IMR-90 (cell line): ENCODE measurements at regions not wholly inside any gene's neighbourhood (a gene's known extent, or its start where the extent isn't known, plus 50 kb on each side); places are given as distances from the start of the nearest gene placed in this dataset.

Experiments
- ATAC-seq: fragments of 200-7000 bp; cut with Tn5 transposase; 2 replicates; pipeline ENCODE4 v1.9.1; 2020; ENCODE audit warnings: low read depth, mild to moderate bottlenecking, moderate library complexity
- BruUV-seq: library from RNA; stranded (reverse); fragments of 400-500 nt; replicated peaks from 2 replicates; lab custom pipeline; 2021; lab: Mats Ljungman, UMichigan
- CTCF ChIA-PET: fragments of 300-600 bp; formaldehyde crosslinking; extraction: SDS; loops from one replicate; lab custom pipeline; 2021; ENCODE audit warnings: antibody characterized with exemption; lab: Yijun Ruan, JAX
- POLR2A ChIA-PET: fragments of 300-600 bp; sonication (Branson Sonifier 250); formaldehyde crosslinking; loops from one replicate; lab custom pipeline; 2022; ENCODE audit warnings: antibody characterized with exemption; ENCODE audit not compliant: unreplicated experiment; lab: Charles Lee
- DNase-seq: peaks from one replicate; pipeline ENCODE4 v3.0.0; 2013
- H2AFZ ChIP-seq: replicated peaks from 2 replicates; pipeline ENCODE3; 2013; ENCODE audit warnings: low read length, mild to moderate bottlenecking; ENCODE audit not compliant: poor library complexity
- H2AK5ac ChIP-seq: 2 replicates; pipeline ENCODE4 v1.6.1; 2013; ENCODE audit warnings: low read depth, low read length, inconsistent platforms
- H2AK9ac ChIP-seq: replicated peaks from 2 replicates; pipeline ENCODE3; 2013; ENCODE audit warnings: mild to moderate bottlenecking, low read depth, low read length, moderate library complexity; ENCODE audit not compliant: poor library complexity
- H2BK120ac ChIP-seq: 2 replicates; pipeline ENCODE4 v1.6.1; 2013; ENCODE audit warnings: low read depth, low read length, inconsistent platforms
- H2BK15ac ChIP-seq: 3 replicates; pipeline ENCODE4 v1.6.1; 2013; ENCODE audit warnings: low read depth, low read length, inconsistent platforms
- H2BK20ac ChIP-seq: 2 replicates; pipeline ENCODE4 v1.6.1; 2013; ENCODE audit warnings: low read depth, mild to moderate bottlenecking, inconsistent platforms, low read length, moderate library complexity
- H2BK5ac ChIP-seq: 2 replicates; pipeline ENCODE4 v1.6.1; 2013; ENCODE audit warnings: mild to moderate bottlenecking, low read depth, low read length, inconsistent platforms; ENCODE audit not compliant: poor library complexity, severe bottlenecking
- H3K14ac ChIP-seq: replicated peaks from 2 replicates; pipeline ENCODE4 v1.6.1; 2013; ENCODE audit warnings: low read depth, low read length, inconsistent platforms
- H3K18ac ChIP-seq: 2 replicates; pipeline ENCODE4 v1.6.1; 2013; ENCODE audit warnings: low read depth, low read length, control low read depth
- H3K23ac ChIP-seq: 2 replicates; pipeline ENCODE4 v1.6.1; 2013; ENCODE audit warnings: low read depth, low read length, inconsistent platforms
- H3K27ac ChIP-seq: 2 replicates; pipeline ENCODE4 v1.5.1; 2013; ENCODE audit warnings: mild to moderate bottlenecking, control low read depth, low read length; ENCODE audit not compliant: insufficient read depth
- H3K27me3 ChIP-seq: 2 replicates; pipeline ENCODE4 v1.6.1; 2013; ENCODE audit warnings: low read length; ENCODE audit not compliant: control insufficient read depth, insufficient read depth
- H3K36me3 ChIP-seq: 2 replicates; pipeline ENCODE4 v1.6.1; 2013; ENCODE audit warnings: low read length, mixed read lengths; ENCODE audit not compliant: control insufficient read depth, insufficient read depth
- H3K4ac ChIP-seq: 2 replicates; pipeline ENCODE4 v1.6.1; 2013; ENCODE audit warnings: low read depth, low read length, inconsistent platforms
- H3K4me1 ChIP-seq: 2 replicates; pipeline ENCODE4 v1.6.1; 2013; ENCODE audit warnings: low read length, mixed read lengths; ENCODE audit not compliant: control insufficient read depth, insufficient read depth
- H3K4me2 ChIP-seq: 2 replicates; pipeline ENCODE4 v1.6.1; 2013; ENCODE audit warnings: low read depth, mild to moderate bottlenecking, control low read depth, low read length, moderate library complexity
- H3K4me3 ChIP-seq: 2 replicates; pipeline ENCODE4 v1.5.1; 2013; ENCODE audit warnings: low read depth, mild to moderate bottlenecking, control low read depth, low read length, moderate library complexity; ENCODE audit not compliant: insufficient read depth
- H3K56ac ChIP-seq: 2 replicates; pipeline ENCODE4 v1.6.1; 2013; ENCODE audit warnings: low read length, inconsistent platforms; ENCODE audit not compliant: insufficient read depth; ENCODE audit errors: extremely low read depth
- H3K79me1 ChIP-seq, 2 experiments: 2 replicates each; pipeline ENCODE4 v1.6.1; 2013; ENCODE audit warnings: low read length in 2 of 2, inconsistent platforms in 1 of 2, low read depth in 1 of 2
- H3K9ac ChIP-seq: 2 replicates; pipeline ENCODE4 v1.6.1; 2013; ENCODE audit warnings: low read depth, low read length, control low read depth
- H3K9me1 ChIP-seq: 2 replicates; pipeline ENCODE4 v1.6.1; 2013; ENCODE audit warnings: low read length, inconsistent platforms; ENCODE audit not compliant: insufficient read depth
- H3K9me3 ChIP-seq: 2 replicates; pipeline ENCODE4 v1.6.1; 2013; ENCODE audit warnings: low read length; ENCODE audit not compliant: control insufficient read depth, insufficient read depth
- H4K20me1 ChIP-seq: 2 replicates; pipeline ENCODE4 v1.6.1; 2013; ENCODE audit warnings: low read length, inconsistent platforms; ENCODE audit not compliant: insufficient read depth
- H4K5ac ChIP-seq: 2 replicates; pipeline ENCODE4 v1.6.1; 2013; ENCODE audit warnings: mild to moderate bottlenecking, low read depth, low read length, control low read depth
- H4K8ac ChIP-seq, 2 experiments: 2 replicates each; pipeline ENCODE4 v1.6.1; 2013; ENCODE audit warnings: low read depth in 2 of 2, low read length in 2 of 2, control low read depth in 1 of 2, inconsistent platforms in 1 of 2
- H4K91ac ChIP-seq: 2 replicates; pipeline ENCODE4 v1.6.1; 2013; ENCODE audit warnings: low read depth, low read length, inconsistent platforms; ENCODE audit not compliant: insufficient read depth
- BHLHE40 ChIP-seq: fragments of 150-350 bp; IDR thresholded peaks from 2 replicates; pipeline ENCODE4 v1.6.1; 2016; ENCODE audit warnings: mild to moderate bottlenecking, low read depth, low read length
- CEBPB ChIP-seq: IDR thresholded peaks from 2 replicates; pipeline ENCODE4 v1.6.1; 2012; ENCODE audit warnings: low read depth, low read length, improper control_type of control experiment
- CHD1 ChIP-seq: IDR thresholded peaks from 2 replicates; pipeline ENCODE4 v1.6.1; 2012; ENCODE audit warnings: low read depth, low read length, improper control_type of control experiment
- FOS ChIP-seq: fragments of 150-350 bp; IDR thresholded peaks from 2 replicates; pipeline ENCODE4 v1.6.1; 2016; ENCODE audit warnings: low read depth, low read length
- MAFK ChIP-seq: IDR thresholded peaks from 2 replicates; pipeline ENCODE4 v1.6.1; 2012; ENCODE audit warnings: low read depth, low read length, improper control_type of control experiment
- NFE2L2 ChIP-seq: fragments of 150-350 bp; IDR thresholded peaks from 2 replicates; pipeline ENCODE4 v1.6.1; 2016; ENCODE audit warnings: low read depth, mild to moderate bottlenecking, low read length
- POLR2A ChIP-seq: IDR thresholded peaks from 2 replicates; pipeline ENCODE4 v1.6.1; 2012; ENCODE audit warnings: mild to moderate bottlenecking, low read depth, low read length
- RAD21 ChIP-seq: IDR thresholded peaks from 2 replicates; pipeline ENCODE4 v1.6.1; 2012; ENCODE audit warnings: low read length, improper control_type of control experiment
- RCOR1 ChIP-seq: IDR thresholded peaks from 2 replicates; pipeline ENCODE4 v1.6.1; 2012; ENCODE audit warnings: mild to moderate bottlenecking, low read length, improper control_type of control experiment; ENCODE audit not compliant: insufficient replicate concordance
- RFX5 ChIP-seq: IDR thresholded peaks from 2 replicates; pipeline ENCODE4 v1.8.0; 2012; ENCODE audit warnings: low read depth, mild to moderate bottlenecking, low read length, moderate library complexity
- SMC3 ChIP-seq: fragments of 150-350 bp; IDR thresholded peaks from 2 replicates; pipeline ENCODE4 v1.6.1; 2016; ENCODE audit warnings: low read depth, mild to moderate bottlenecking, antibody characterized with exemption, low read length, moderate library complexity
- WGBS, 2 experiments: methylation state at CpG; one replicate each; pipeline versions ENCODE4 v1.1.5 to v1.1.7; 2013; ENCODE audit warnings: missing lambda C conversion rate in 2 of 2; ENCODE audit not compliant: insufficient read length in 1 of 2; ENCODE audit errors: extremely low coverage in 2 of 2; 5-methylcytosine and 5-hydroxymethylcytosine counted together
- dilution Hi-C: fragments of 300-500 bp; cut with HindIII; formaldehyde crosslinking; loops from one replicate; pipeline ENCODE4 v1.14.3; 2018; ENCODE audit warnings: low sequenced_read_pairs; ENCODE audit not compliant: unreplicated experiment
- in situ Hi-C: fragments of 300-500 bp; cut with MboI; formaldehyde crosslinking; loops from 3 replicates; pipeline ENCODE4 v1.14.3; 2019; ENCODE audit warnings: low sequenced_read_pairs, inconsistent platforms, mixed read lengths
- intact Hi-C: fragments of 100-400 bp; cut with micrococcal nuclease; formaldehyde crosslinking; loops from 2 replicates; pipeline ENCODE4 v1.10.0; 2022
- TF ChIP-seq, protein P1 (sequence below): conservative IDR thresholded peaks from 2 replicates; pipeline ENCODE4 v1.5.1; 2012; ENCODE audit warnings: mild to moderate bottlenecking, low read depth, low read length, improper control_type of control experiment
- TF ChIP-seq, protein P2 (sequence below): fragments of 150-350 bp; IDR thresholded peaks from 2 replicates; pipeline ENCODE4 v1.6.1; 2017; ENCODE audit warnings: mild to moderate bottlenecking, antibody characterized with exemption, low read length, low read depth

DNA sequence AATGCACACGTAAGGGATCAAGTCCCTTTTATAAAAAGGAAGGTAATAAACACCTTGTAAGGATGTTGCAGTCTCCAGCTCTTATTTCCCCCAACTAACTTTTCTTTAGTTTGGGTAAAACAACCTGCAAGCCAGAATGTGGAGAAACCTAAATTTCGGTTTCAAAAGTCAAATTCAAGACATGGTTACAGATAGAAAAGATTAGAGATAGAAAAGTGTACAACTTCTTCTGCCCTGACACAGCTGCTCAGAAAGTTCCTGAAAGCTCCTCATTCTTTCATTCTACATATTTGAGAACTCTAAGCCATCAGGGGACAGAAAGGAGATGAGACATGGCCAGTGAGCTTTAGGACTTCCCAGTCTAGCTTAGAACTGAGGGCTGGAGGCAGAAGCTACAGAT lies 574.9 kb downstream of the DIPK2A start:
- ATAC-seq = no peak

More for the DNA sequence above, 574.9 kb downstream of the DIPK2A start:
- Histone ChIP-seq H4K20me1 (no peaks in the 10 kb centered on the region), H2AFZ (no peak overlapping the region), H2BK120ac (no peak overlapping the region), H3K4ac (no peak overlapping the region), H3K56ac (no peak overlapping the region), H3K4me1 (no peaks in the 10 kb centered on the region), H3K4me2 (no peak overlapping the region), H3K36me3 (no peaks in the 10 kb centered on the region), H3K79me1 (no peaks in the 10 kb centered on the region), H3K27me3 (no peaks in the 10 kb centered on the region), H2AK9ac (no peak overlapping the region), H4K91ac (no peak overlapping the region), H3K27ac (no peak overlapping the region), H2BK15ac (no peak overlapping the region), H4K5ac (no peak overlapping the region), H4K8ac (no peak overlapping the region), H3K23ac (no peak overlapping the region), H3K9ac (no peak overlapping the region), H2BK20ac (no peak overlapping the region), H2BK5ac (no peak overlapping the region), H3K18ac (no peak overlapping the region), H2AK5ac (no peak overlapping the region), H3K14ac (no peak overlapping the region), H3K9me3 (no peaks in the 10 kb centered on the region), H3K9me1 (no peaks in the 10 kb centered on the region), H3K4me3 (no peak overlapping the region)
- intact Hi-C loops (no loop called here), dilution Hi-C loops (no loop called here), in situ Hi-C loops (loop anchor here (25.0 kb wide), 1 partner anchor 109 kb away; no protein-coding TSS in a partner anchor)
- DNase-seq = no peak
- BruUV-seq = no TSS peak
- POLR2A ChIA-PET = no interaction called here
- no CpG with 5 or more reads among the region's 2 CpGs for WGBS, 2 experiments
- no peak for TF ChIP-seq CEBPB
- TF ChIP-seq RFX5 = no peak
- no peak for TF ChIP-seq NFE2L2
- no peak for TF ChIP-seq RCOR1
- TF ChIP-seq, protein P1, sequence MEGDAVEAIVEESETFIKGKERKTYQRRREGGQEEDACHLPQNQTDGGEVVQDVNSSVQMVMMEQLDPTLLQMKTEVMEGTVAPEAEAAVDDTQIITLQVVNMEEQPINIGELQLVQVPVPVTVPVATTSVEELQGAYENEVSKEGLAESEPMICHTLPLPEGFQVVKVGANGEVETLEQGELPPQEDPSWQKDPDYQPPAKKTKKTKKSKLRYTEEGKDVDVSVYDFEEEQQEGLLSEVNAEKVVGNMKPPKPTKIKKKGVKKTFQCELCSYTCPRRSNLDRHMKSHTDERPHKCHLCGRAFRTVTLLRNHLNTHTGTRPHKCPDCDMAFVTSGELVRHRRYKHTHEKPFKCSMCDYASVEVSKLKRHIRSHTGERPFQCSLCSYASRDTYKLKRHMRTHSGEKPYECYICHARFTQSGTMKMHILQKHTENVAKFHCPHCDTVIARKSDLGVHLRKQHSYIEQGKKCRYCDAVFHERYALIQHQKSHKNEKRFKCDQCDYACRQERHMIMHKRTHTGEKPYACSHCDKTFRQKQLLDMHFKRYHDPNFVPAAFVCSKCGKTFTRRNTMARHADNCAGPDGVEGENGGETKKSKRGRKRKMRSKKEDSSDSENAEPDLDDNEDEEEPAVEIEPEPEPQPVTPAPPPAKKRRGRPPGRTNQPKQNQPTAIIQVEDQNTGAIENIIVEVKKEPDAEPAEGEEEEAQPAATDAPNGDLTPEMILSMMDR = no peak
- TF ChIP-seq FOS = no peak
- TF ChIP-seq SMC3 = no peak
- TF ChIP-seq POLR2A = no peak
- no peak for TF ChIP-seq CHD1
- TF ChIP-seq, protein P2, sequence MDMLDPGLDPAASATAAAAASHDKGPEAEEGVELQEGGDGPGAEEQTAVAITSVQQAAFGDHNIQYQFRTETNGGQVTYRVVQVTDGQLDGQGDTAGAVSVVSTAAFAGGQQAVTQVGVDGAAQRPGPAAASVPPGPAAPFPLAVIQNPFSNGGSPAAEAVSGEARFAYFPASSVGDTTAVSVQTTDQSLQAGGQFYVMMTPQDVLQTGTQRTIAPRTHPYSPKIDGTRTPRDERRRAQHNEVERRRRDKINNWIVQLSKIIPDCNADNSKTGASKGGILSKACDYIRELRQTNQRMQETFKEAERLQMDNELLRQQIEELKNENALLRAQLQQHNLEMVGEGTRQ = no peak
- no peak for TF ChIP-seq RAD21
- no peak for TF ChIP-seq BHLHE40
- no peak for TF ChIP-seq MAFK
- CTCF ChIA-PET = interaction anchor here (0.6 kb wide), 1 partner anchor 99 kb away, joined by 3 read pairs; no protein-coding TSS in a partner anchor
